SIG-M5 (cell line): ENCODE measurements at regions not wholly inside any gene's neighbourhood (a gene's known extent, or its start where the extent isn't known, plus 50 kb on each side); places are given as distances from the start of the nearest gene placed in this dataset.

ENCODE experiments used
- DNase-seq: peaks from one replicate; lab custom pipeline; 2025; lab: John Stamatoyannopoulos, UW

DNA sequence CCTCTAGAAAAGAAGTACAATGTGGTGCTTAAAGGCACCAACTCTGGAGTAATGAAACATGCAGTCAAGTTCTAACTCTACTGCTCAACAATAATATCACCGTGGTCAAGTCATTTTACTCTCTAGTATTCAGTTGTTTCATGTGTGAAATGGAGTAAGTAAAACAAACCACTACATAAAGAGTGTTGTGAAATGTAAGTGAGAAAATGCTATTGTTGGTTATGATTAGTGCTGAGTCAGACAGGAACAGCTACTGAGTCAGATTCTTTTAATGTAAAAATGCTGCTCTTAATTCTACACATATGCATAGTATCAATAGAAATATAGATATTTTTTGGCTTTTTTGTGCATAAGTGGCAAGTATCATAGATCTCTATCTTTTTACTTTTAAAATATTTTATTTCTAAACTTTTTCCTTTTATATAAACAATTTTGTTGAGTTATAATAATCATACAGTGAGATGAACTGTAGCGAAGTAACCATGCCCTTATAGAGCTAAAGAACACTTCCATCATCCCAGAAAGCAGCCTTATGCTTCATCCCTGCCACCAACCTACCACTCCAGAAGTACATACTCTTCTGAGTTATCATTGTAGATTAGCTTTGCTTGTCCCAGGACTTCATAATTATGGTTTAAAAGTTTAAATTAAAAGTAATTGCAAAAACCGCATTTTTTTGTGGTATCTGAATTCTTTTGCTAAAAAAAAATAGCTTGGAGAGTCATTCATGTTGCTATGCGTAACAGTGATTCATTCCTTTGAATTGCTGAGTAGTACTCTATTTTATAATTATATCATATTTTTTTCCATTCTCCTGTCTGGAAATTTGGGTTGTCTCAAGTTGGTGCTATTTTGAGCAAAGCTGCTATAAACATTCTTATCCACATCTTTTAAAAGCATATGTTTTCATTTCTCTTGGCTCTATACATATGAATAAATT, 548.2 kb upstream of the CLINT1 start:
- DNase-seq = no peak

DNA sequence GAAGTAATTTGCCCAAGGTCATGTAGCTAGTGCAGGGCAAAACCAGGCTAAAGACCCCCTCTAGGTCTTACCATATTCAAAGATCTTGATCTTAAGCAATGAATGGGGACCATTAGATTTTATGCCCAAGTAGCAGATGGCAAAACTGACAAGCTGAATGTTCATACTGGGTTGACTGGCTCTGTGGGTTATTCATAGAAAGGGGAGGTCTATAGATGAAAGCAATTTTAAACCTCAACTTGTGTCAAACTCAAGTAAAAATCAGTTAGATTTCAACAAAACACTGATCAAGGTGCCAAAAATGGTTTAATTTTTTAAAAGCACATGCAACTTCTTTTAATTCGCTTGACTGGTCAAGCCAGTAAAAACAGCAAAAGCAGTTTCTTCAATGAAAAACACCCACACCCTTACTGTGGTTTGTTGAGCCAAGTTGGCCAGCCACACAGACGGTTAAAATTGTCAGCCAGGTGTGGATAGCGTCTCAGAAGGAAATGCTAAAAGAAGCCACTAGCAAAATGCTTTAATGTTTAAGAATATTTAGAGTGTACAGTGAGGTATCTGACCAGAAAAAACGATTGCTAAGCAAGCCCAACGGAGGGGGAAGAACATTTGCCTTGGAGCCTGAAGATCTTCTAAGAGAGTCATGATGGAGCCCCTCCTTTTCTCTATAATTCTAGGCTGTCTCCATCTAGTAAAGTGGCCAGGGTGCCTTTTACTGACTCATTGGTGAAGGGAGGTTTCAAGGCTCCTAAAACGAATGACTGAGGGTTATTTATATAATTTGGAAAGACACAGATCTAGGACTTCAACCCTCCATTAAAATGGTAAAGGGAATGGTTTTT, 539.6 kb upstream of the CLINT1 start:
- DNase-seq = no peak

- no peak for DNase-seq
Observed at GRCh38 chr5:158397278-158397677, 538.3 kb upstream of the CLINT1 start.

DNA sequence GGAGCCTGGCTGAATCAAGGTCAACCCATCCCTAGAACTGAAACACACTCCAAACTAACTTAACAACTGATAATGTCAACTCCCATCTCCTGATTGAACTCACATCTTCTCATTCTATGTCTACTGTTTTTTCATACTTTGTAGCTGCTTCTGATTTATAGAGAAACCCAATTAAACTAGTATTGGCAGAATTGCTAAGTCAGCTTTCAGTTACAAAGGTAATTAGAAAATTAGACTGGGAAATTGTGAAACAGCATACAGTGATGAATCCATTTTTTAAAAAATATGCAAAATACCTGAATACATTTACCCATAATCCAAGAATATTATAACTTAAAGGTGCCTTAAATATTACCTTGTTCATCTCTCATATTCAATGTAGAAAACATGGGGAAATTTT, 535.2 kb upstream of the CLINT1 start:
- DNase-seq = no peak

DNA sequence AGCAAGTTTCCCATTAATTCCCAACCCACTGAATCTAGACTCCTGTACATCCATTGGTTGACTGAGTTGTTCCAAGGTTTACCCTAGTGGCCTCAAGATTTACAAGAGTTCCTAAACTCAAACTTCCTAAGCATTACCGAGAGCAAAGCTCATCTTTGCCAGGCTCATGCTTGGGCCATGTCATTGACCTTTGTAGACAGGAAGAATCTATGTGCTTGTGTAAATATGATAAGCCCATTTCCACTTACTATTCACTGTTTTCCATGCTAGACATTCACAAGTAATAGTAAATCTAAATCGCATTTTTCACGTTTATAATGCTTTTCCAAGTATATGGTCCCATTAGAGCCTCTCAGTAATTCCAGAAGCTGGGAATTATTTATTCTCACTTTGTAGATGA, 534.5 kb upstream of the CLINT1 start:
- no peak for DNase-seq

GRCh38 chr5:158392753-158393152, 533.8 kb upstream of the CLINT1 start:
- DNase-seq = no peak

GRCh38 chr5:158390577-158390976, 531.6 kb upstream of the CLINT1 start:
- no peak for DNase-seq

GRCh38 chr5:158389786-158390185, 530.8 kb upstream of the CLINT1 start:
- DNase-seq = no peak

DNA sequence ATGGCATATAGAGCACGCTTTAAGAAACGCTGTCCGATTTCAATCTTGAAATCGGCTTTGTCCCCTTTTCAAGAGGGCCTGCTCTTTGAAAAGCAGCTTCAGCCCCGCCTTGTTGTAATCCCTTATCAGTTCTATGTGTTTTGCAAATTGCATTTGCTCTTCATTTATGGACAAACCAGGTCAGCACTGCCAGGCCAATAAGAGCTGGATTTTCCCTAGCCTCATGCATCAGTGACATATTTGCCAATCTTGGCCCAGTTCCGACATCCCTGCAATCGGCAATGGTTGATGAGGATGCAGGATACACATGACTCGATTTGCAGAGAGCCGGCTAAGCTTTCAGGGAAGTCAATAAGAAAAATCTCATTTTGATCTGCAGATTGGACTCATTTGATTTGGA, 529.1 kb upstream of the CLINT1 start:
- no peak for DNase-seq

DNA sequence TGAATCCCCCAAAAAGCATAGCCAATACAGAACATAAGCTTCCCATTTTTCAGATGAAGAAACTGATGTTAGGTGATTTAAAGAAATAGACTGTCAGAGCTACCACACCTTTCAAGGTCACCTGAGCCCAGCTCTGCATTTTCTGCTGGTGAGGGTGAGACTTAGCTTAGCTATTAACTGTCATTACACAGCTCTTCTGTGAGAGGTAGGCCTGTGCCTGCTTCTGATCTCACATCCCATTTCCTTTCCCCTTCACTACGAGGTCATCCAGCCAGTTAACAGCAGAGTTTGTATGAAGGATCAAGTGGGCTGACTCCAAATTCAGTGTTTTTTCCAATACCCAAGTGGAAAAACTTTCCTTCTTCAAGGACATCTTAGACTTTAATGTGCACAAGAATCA, 528.6 kb upstream of the CLINT1 start:
- DNase-seq = no peak

- no peak for DNase-seq
Observed at GRCh38 chr5:158385982-158386381, 527.0 kb upstream of the CLINT1 start.

- DNase-seq = no peak
Observed at GRCh38 chr5:158384535-158385481, 525.9 kb upstream of the CLINT1 start.

GRCh38 chr5:158383486-158383885, 524.5 kb upstream of the CLINT1 start:
- DNase-seq = no peak

GRCh38 chr5:158382473-158382872, 523.5 kb upstream of the CLINT1 start:
- DNase-seq = peak; percentile 44

DNA sequence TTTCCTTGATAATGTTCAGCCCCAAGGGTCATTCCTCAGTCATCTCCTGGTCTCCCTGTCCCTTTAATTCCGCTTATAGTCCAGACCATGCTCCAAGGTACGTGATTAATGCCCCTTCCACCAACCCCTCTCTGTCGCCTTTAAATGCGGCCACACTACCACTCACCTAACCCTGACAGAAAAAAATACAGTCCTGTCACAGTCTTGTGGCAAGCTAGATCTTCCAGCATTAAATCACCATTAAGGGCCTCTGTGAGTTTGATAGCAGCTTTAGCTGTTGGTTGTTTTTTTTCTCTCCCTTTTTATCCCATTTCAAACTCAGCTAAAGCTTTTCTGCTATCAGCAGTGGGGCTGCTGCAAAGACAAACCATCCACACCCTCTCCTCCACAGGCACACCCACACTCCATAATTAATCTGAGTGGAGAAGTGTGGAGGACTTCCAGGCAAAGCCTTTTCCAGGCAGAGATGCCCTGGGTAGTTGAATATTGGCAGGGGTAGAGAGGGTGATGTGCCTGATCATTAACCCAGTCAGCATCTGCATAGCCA, 522.7 kb upstream of the CLINT1 start:
- DNase-seq = no peak

DNA sequence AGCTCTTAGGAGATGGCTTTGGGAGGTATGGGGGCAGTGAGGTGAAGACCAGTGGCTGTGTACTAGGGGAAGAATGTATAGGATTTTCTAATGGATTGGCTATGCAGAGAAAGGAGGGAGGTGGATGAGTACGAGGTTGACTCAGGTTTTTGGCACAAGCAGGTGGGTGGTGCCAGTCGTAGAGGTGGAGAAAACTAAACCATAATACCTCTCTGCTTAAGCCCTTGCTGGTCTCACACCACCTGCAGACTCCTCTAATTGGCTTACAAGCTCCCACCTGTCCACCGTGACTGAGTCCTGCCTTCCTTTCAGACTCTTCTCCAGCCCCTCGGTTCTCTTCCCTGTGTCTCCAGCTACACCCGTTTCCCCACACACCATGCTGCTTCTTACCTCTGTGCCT, 521.7 kb upstream of the CLINT1 start:
- no peak for DNase-seq

GRCh38 chr5:158378931-158379330, 520.0 kb upstream of the CLINT1 start:
- no peak for DNase-seq

DNA sequence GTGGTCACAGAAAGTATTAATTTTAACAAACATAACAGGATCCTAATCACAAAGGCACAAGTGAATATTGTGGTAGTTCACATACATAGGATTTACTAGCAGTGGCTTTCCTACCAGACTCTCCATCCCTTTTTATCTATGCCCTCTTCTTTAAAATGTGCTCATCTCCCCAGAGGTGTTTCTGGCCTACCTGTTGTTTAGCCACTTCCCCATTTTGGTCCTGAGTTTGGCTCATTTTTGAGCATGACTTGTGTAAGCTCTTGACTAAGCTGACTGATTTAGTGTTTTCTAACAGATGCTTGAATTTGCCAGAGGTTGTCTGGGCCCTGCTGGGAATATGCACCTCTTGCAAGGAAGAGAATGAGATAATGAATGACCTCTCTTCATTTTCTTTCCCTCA, 517.7 kb upstream of the CLINT1 start:
- DNase-seq = no peak

DNA sequence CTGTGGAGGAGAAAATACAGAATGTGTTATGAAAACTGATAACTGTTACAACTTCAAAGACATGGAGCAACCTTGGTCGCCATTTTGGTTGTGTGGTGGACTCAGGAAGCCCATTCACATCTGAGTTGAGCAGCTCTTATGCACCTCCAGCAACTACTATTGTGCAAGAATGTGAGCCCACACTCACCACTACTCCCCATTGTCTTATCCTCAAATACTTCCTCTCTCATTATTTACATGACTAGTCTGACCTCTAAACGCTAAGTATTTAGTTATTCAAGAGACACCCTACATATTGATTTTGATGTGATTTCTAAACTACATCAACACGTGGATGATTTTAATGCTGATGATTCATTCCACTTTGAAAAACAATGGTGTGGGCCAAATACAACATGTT, 516.6 kb upstream of the CLINT1 start:
- DNase-seq = no peak

GRCh38 chr5:158373608-158374395, 514.9 kb upstream of the CLINT1 start:
- DNase-seq = no peak

DNA sequence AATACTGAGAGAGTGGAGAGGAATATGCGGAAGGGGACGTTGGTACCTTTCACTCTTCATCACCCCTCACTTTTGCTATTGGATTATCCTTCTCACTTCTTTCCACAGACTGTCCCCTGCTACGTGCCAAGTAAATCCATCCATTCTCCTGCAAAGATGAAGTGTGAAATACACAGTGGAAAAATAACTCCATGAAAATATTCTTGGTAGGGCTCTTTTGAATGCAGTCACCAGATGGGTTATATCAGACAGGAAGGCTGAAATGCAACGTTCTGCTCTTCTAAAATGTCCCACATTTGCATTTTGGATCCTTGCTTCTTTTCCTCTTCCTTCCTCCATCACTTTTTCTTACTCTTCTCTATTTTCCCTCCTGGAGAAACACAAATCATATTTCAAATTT, 510.3 kb upstream of the CLINT1 start:
- DNase-seq = no peak
